ENCODE measurements at regions not wholly inside any gene's neighbourhood (a gene's known extent, or its start where the extent isn't known, plus 50 kb on each side); places are given as distances from the start of the nearest gene placed in this dataset.

- no peaks in the 10 kb centered on the region for H3K36me3 Mint-ChIP-seq
- Histone ChIP-seq H3K9me3 (ENCODE audit: control insufficient read depth in 2 of 2, low read length in 2 of 2) (no peaks in the 10 kb centered on the region), H3K4me1 (ENCODE audit: control insufficient read depth, insufficient read depth, low read length, poor library complexity, severe bottlenecking) (no peaks in the 10 kb centered on the region), H3K4me3 (ENCODE audit: low read depth, low read length) (no peak overlapping the region), H3K27ac (ENCODE audit: insufficient read depth, low read length, poor library complexity, severe bottlenecking) (no peak overlapping the region), H3K27me3 (ENCODE audit: control insufficient read depth, insufficient read depth, low read length) (no peaks in the 10 kb centered on the region), H3K36me3 (ENCODE audit: control insufficient read depth, insufficient read depth, low read length) (no peaks in the 10 kb centered on the region)
- no peak overlapping the region for H3K4me3 Mint-ChIP-seq
- ATAC-seq (ENCODE audit: low read depth in 2 of 2), result no peak
- no peak for DNase-seq
- no peak overlapping the region for H3K27ac Mint-ChIP-seq
- H3K9me3 Mint-ChIP-seq, result peaks cover 0 to 7% (median 0%) of the 10 kb centered on the region in 7 donors
- H3K4me1 Mint-ChIP-seq, result no peaks in the 10 kb centered on the region
- no peaks in the 10 kb centered on the region for H3K27me3 Mint-ChIP-seq
Observed at GRCh38 chrX:138481649-138482048, 229.9 kb downstream of the FGF13 start.

DNA sequence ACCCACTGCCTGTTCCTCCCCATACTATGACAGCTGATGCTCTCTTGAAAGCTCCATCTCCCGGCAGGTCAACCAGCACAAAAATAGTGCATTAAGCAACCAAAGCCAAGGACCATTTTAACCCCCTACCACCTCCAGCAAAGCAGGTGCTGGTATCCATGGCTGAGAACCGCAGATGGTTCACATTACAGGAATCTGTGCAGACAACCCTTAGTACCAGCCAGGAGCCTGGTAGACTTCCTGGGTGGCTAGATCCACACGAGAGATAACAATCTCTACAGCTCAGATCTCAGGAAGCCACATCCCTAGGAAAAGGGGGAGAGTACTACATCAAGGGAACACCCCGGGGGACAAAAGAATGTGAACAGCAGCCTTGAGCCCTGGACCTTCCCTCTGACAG lies 248.0 kb downstream of the FGF13 start:
- H3K27ac ChIP-seq (ENCODE audit: insufficient read depth, low read length, poor library complexity, severe bottlenecking), result no peak overlapping the region
- H3K27me3 Mint-ChIP-seq, result no peaks in the 10 kb centered on the region
- no peak overlapping the region for H3K27ac Mint-ChIP-seq
- no peaks in the 10 kb centered on the region for H3K4me1 ChIP-seq (ENCODE audit: control insufficient read depth, insufficient read depth, low read length, poor library complexity, severe bottlenecking)
- ATAC-seq (ENCODE audit: low read depth in 2 of 2) (no peak), DNase-seq (no peak)
- no peaks in the 10 kb centered on the region for H3K4me1 Mint-ChIP-seq
- H3K9me3 ChIP-seq (ENCODE audit: control insufficient read depth in 2 of 2, low read length in 2 of 2), result no peaks in the 10 kb centered on the region
- no peak overlapping the region for H3K4me3 ChIP-seq (ENCODE audit: low read depth, low read length)
- H3K4me3 Mint-ChIP-seq, result no peak overlapping the region
- no peaks in the 10 kb centered on the region for H3K36me3 Mint-ChIP-seq
- no peaks in the 10 kb centered on the region for H3K36me3 ChIP-seq (ENCODE audit: control insufficient read depth, insufficient read depth, low read length)
- peaks cover 0 to 8% (median 0%) of the 10 kb centered on the region in 7 donors for H3K9me3 Mint-ChIP-seq
- H3K27me3 ChIP-seq (ENCODE audit: control insufficient read depth, insufficient read depth, low read length), result no peaks in the 10 kb centered on the region

All from CD4-positive, CD25-positive, alpha-beta regulatory T cell (primary cell).